ENCODE measurements at regions not wholly inside any gene's neighbourhood (a gene's known extent, or its start where the extent isn't known, plus 50 kb on each side); places are given as distances from the start of the nearest gene placed in this dataset.

DNA sequence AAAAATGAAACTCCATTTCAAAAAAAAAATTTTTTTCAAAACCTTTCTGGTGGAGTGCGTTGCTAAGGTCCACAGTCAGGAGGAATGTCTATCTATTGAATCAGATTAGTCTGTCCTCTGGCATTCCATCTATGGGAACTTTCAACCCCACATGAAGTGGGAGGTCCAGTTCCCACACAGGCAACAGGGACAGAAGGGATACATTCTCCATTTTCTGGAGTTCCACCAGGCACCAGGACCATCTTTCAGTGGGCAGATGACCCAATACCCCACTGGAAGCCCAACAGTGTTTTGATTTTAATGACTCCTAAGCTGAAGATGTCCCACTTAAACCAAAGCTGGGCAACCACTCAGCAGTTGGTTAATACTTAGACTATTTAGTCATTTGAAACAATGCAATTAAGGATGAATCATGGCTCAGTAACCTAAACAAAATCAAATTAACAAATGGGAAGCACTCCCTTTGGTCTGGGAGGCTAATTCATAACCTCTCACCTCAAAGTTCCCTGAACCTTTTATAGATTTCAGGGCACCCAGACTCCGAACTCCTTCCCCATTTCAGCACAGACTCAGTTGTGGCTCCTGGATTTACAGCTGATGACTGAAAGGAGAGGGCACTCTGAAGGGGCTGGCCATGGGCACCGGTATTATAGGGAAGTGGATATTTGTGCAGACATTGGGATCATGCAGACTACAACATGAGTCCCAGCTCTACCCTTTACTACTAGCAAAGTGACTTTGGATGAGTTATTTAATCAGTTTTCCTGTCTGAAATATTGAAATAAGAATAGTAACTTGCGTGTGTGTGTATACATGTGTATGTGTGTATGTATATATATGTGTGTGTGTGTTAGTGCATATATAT, 264.3 kb upstream of the LRTM1 start:
- TF ChIP-seq, protein P1, sequence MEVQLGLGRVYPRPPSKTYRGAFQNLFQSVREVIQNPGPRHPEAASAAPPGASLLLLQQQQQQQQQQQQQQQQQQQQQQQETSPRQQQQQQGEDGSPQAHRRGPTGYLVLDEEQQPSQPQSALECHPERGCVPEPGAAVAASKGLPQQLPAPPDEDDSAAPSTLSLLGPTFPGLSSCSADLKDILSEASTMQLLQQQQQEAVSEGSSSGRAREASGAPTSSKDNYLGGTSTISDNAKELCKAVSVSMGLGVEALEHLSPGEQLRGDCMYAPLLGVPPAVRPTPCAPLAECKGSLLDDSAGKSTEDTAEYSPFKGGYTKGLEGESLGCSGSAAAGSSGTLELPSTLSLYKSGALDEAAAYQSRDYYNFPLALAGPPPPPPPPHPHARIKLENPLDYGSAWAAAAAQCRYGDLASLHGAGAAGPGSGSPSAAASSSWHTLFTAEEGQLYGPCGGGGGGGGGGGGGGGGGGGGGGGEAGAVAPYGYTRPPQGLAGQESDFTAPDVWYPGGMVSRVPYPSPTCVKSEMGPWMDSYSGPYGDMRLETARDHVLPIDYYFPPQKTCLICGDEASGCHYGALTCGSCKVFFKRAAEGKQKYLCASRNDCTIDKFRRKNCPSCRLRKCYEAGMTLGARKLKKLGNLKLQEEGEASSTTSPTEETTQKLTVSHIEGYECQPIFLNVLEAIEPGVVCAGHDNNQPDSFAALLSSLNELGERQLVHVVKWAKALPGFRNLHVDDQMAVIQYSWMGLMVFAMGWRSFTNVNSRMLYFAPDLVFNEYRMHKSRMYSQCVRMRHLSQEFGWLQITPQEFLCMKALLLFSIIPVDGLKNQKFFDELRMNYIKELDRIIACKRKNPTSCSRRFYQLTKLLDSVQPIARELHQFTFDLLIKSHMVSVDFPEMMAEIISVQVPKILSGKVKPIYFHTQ (CRISPR knock-in tag; IDR thresholded peaks at IDR 0.05), result no peak
- TF ChIP-seq TP53 (CRISPR knock-in tag; IDR thresholded peaks at IDR 0.05) (no peak), EMX1 (CRISPR knock-in tag; IDR thresholded peaks at IDR 0.05) (no peak), HMGA2 (CRISPR knock-in tag; IDR thresholded peaks at IDR 0.05) (no peak), KAT7 (CRISPR knock-in tag; IDR thresholded peaks at IDR 0.05; ENCODE audit: borderline replicate concordance) (no peak), SOX15 (CRISPR knock-in tag; IDR thresholded peaks at IDR 0.05) (no peak), ATF1 (CRISPR knock-in tag; IDR thresholded peaks at IDR 0.05) (no peak), RELA (CRISPR knock-in tag; IDR thresholded peaks at IDR 0.05; ENCODE audit: borderline replicate concordance) (no peak), NFATC4 (CRISPR knock-in tag; IDR thresholded peaks at IDR 0.05) (no peak), NR2C2 (CRISPR knock-in tag; IDR thresholded peaks at IDR 0.05) (no peak), ZNF396 (CRISPR knock-in tag; IDR thresholded peaks at IDR 0.05; ENCODE audit: borderline replicate concordance) (no peak)
- TF ChIP-seq, protein P2, sequence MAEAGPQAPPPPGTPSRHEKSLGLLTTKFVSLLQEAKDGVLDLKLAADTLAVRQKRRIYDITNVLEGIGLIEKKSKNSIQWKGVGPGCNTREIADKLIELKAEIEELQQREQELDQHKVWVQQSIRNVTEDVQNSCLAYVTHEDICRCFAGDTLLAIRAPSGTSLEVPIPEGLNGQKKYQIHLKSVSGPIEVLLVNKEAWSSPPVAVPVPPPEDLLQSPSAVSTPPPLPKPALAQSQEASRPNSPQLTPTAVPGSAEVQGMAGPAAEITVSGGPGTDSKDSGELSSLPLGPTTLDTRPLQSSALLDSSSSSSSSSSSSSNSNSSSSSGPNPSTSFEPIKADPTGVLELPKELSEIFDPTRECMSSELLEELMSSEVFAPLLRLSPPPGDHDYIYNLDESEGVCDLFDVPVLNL (CRISPR knock-in tag; IDR thresholded peaks at IDR 0.05; ENCODE audit: borderline replicate concordance, low read depth), result no peak
- TF ChIP-seq, protein P3, sequence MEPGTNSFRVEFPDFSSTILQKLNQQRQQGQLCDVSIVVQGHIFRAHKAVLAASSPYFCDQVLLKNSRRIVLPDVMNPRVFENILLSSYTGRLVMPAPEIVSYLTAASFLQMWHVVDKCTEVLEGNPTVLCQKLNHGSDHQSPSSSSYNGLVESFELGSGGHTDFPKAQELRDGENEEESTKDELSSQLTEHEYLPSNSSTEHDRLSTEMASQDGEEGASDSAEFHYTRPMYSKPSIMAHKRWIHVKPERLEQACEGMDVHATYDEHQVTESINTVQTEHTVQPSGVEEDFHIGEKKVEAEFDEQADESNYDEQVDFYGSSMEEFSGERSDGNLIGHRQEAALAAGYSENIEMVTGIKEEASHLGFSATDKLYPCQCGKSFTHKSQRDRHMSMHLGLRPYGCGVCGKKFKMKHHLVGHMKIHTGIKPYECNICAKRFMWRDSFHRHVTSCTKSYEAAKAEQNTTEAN (CRISPR knock-in tag; IDR thresholded peaks at IDR 0.05), result no peak
- TF ChIP-seq, protein P4, sequence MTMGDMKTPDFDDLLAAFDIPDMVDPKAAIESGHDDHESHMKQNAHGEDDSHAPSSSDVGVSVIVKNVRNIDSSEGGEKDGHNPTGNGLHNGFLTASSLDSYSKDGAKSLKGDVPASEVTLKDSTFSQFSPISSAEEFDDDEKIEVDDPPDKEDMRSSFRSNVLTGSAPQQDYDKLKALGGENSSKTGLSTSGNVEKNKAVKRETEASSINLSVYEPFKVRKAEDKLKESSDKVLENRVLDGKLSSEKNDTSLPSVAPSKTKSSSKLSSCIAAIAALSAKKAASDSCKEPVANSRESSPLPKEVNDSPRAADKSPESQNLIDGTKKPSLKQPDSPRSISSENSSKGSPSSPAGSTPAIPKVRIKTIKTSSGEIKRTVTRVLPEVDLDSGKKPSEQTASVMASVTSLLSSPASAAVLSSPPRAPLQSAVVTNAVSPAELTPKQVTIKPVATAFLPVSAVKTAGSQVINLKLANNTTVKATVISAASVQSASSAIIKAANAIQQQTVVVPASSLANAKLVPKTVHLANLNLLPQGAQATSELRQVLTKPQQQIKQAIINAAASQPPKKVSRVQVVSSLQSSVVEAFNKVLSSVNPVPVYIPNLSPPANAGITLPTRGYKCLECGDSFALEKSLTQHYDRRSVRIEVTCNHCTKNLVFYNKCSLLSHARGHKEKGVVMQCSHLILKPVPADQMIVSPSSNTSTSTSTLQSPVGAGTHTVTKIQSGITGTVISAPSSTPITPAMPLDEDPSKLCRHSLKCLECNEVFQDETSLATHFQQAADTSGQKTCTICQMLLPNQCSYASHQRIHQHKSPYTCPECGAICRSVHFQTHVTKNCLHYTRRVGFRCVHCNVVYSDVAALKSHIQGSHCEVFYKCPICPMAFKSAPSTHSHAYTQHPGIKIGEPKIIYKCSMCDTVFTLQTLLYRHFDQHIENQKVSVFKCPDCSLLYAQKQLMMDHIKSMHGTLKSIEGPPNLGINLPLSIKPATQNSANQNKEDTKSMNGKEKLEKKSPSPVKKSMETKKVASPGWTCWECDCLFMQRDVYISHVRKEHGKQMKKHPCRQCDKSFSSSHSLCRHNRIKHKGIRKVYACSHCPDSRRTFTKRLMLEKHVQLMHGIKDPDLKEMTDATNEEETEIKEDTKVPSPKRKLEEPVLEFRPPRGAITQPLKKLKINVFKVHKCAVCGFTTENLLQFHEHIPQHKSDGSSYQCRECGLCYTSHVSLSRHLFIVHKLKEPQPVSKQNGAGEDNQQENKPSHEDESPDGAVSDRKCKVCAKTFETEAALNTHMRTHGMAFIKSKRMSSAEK (CRISPR knock-in tag; IDR thresholded peaks at IDR 0.05; ENCODE audit: borderline replicate concordance), result no peak
- TF ChIP-seq, protein P5, sequence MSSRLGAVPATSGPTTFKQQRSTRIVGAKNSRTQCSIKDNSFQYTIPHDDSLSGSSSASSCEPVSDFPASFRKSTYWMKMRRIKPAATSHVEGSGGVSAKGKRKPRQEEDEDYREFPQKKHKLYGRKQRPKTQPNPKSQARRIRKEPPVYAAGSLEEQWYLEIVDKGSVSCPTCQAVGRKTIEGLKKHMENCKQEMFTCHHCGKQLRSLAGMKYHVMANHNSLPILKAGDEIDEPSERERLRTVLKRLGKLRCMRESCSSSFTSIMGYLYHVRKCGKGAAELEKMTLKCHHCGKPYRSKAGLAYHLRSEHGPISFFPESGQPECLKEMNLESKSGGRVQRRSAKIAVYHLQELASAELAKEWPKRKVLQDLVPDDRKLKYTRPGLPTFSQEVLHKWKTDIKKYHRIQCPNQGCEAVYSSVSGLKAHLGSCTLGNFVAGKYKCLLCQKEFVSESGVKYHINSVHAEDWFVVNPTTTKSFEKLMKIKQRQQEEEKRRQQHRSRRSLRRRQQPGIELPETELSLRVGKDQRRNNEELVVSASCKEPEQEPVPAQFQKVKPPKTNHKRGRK (CRISPR knock-in tag; IDR thresholded peaks at IDR 0.05; ENCODE audit: borderline replicate concordance), result no peak
- TF ChIP-seq, protein P6, sequence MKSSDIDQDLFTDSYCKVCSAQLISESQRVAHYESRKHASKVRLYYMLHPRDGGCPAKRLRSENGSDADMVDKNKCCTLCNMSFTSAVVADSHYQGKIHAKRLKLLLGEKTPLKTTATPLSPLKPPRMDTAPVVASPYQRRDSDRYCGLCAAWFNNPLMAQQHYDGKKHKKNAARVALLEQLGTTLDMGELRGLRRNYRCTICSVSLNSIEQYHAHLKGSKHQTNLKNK (CRISPR knock-in tag; IDR thresholded peaks at IDR 0.05), result no peak
- TF ChIP-seq, protein P7, sequence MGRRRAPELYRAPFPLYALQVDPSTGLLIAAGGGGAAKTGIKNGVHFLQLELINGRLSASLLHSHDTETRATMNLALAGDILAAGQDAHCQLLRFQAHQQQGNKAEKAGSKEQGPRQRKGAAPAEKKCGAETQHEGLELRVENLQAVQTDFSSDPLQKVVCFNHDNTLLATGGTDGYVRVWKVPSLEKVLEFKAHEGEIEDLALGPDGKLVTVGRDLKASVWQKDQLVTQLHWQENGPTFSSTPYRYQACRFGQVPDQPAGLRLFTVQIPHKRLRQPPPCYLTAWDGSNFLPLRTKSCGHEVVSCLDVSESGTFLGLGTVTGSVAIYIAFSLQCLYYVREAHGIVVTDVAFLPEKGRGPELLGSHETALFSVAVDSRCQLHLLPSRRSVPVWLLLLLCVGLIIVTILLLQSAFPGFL (CRISPR knock-in tag; IDR thresholded peaks at IDR 0.05; ENCODE audit: borderline replicate concordance), result no peak
- no peak for ATAC-seq
- H3K4me1 Mint-ChIP-seq, result peaks cover 19% of the 10 kb centered on the region
- no peak overlapping the region for H3K27ac Mint-ChIP-seq
- H3K36me3 Mint-ChIP-seq, result peaks cover 2% of the 10 kb centered on the region; the same call in 1 of the 2 replicates
- ChIA-PET POLR2A (no interaction called here), CTCF (interaction anchor here (1.0 kb wide), 1 partner anchor 213 kb away, joined by 4 read pairs; no protein-coding TSS in a partner anchor)
- DNase-seq (ENCODE audit: low spot score), result no peak
- H3K27me3 Mint-ChIP-seq (ENCODE audit: low read depth), result no peaks in the 10 kb centered on the region
- H3K9me3 Mint-ChIP-seq, result peaks cover 11% of the 10 kb centered on the region
- H3K4me3 Mint-ChIP-seq, result no peak overlapping the region
